ENCODE measurements at regions not wholly inside any gene's neighbourhood (a gene's known extent, or its start where the extent isn't known, plus 50 kb on each side); places are given as distances from the start of the nearest gene placed in this dataset.
"Not testable (repeated sequence)": the region's sequence is repeated elsewhere in the genome, so short reads cannot be mapped to it uniquely, and the experiment has no call there.

- H3K27ac ChIP-seq = no peak overlapping the region
- no peak for TF ChIP-seq CTCF (IDR thresholded peaks at IDR 0.05)
- no peak for TF ChIP-seq ZFX (IDR thresholded peaks at IDR 0.05; ENCODE audit: borderline replicate concordance)
Measured at GRCh38 chr1:55517036-55517435, 301.9 kb upstream of the USP24 start.

- not testable (repeated sequence) for H3K27ac ChIP-seq
Measured at GRCh38 chr1:55514571-55514970, 299.4 kb upstream of the USP24 start.

GRCh38 chr1:55512466-55512865, 297.3 kb upstream of the USP24 start:
- H3K27ac ChIP-seq = no peak overlapping the region
- no peak for TF ChIP-seq ZFX (IDR thresholded peaks at IDR 0.05; ENCODE audit: borderline replicate concordance)
- no peak for TF ChIP-seq CTCF (IDR thresholded peaks at IDR 0.05)

- no peak overlapping the region for H3K27ac ChIP-seq
- TF ChIP-seq ZFX (IDR thresholded peaks at IDR 0.05; ENCODE audit: borderline replicate concordance) = no peak
- TF ChIP-seq CTCF (IDR thresholded peaks at IDR 0.05) = no peak
Measured at GRCh38 chr1:55507578-55507931, 292.4 kb upstream of the USP24 start.

- H3K27ac ChIP-seq = no peak overlapping the region
- no peak for TF ChIP-seq ZFX (IDR thresholded peaks at IDR 0.05; ENCODE audit: borderline replicate concordance)
- no peak for TF ChIP-seq CTCF (IDR thresholded peaks at IDR 0.05)
Measured at GRCh38 chr1:55506740-55507577, 291.8 kb upstream of the USP24 start.

GRCh38 chr1:55505326-55505725, 290.2 kb upstream of the USP24 start:
- TF ChIP-seq ZFX (IDR thresholded peaks at IDR 0.05; ENCODE audit: borderline replicate concordance) = no peak
- TF ChIP-seq CTCF (IDR thresholded peaks at IDR 0.05) = no peak
- H3K27ac ChIP-seq = no peak overlapping the region

GRCh38 chr1:55504306-55504731, 289.2 kb upstream of the USP24 start:
- no peak overlapping the region for H3K27ac ChIP-seq
- TF ChIP-seq ZFX (IDR thresholded peaks at IDR 0.05; ENCODE audit: borderline replicate concordance) (no peak), CTCF (IDR thresholded peaks at IDR 0.05) (no peak)

Measured in 22Rv1 (cell line).